ENCODE measurements at regions not wholly inside any gene's neighbourhood (a gene's known extent, or its start where the extent isn't known, plus 50 kb on each side); places are given as distances from the start of the nearest gene placed in this dataset.
"Not testable (repeated sequence)": the region's sequence is repeated elsewhere in the genome, so short reads cannot be mapped to it uniquely, and the experiment has no call there.

DNA sequence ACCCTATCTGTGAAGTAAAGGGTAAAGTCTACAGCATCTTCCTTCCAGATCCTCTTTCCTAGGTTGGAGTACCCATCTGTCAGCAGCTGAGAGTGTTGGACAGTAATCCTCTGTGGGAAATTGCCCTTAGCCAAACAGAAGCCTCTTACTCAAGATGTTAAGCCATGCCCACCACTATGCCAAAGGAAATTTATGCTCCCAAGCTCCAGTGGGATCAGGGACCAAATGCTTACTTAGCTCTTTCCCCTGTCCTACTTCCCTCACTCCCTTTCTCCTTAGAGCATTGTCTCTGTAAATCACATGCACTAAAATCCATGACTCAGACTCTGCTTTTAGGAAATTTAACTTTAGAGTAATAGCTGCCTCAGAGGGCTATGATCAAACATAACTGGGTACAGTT, 254.0 kb downstream of the BRINP2 start:
- DNase-seq (ENCODE audit: low spot score), result no peak

DNA sequence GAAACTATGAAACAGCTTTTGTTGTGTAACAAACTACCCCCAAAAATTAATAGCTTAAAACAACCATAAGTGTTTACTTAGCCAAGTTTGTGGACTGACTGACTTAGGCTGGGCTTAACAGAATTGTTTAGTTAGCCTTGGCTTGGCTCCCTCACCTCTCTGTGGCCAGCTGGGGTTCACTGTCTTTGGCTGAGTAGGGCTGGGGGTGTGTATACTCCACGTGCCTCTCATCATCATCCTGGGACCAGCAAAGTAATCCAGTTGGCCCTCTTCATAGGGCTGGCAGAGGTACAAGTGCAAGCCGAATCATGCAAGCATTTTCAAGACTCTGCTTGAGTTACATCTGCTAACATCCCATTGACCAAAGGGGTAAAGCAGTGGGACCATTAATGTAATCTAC, 252.3 kb downstream of the BRINP2 start:
- DNase-seq (ENCODE audit: low spot score), result no peak

GRCh38 chr1:177413982-177414596, 243.3 kb downstream of the BRINP2 start:
- DNase-seq (ENCODE audit: low spot score), result no peak

DNA sequence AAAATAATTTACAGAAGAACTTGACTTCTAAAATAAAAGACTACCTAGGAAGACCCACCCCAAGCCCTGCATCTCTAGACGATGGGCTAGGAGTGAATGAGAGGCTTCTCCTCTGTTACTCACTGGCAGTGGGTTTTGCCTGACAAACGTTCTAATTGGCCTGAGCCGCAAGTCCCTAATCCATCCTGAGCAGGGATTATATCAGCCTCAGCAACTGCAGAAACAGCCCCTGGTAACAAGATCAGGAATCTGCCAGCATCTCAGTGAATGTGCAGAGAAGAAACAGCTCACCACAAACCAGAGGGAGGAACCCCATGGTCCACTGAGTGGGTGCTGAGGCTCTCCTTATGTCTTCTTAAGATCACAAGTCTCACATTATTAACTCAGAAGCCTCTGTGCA, 240.6 kb downstream of the BRINP2 start:
- DNase-seq (ENCODE audit: low spot score), result no peak

DNA sequence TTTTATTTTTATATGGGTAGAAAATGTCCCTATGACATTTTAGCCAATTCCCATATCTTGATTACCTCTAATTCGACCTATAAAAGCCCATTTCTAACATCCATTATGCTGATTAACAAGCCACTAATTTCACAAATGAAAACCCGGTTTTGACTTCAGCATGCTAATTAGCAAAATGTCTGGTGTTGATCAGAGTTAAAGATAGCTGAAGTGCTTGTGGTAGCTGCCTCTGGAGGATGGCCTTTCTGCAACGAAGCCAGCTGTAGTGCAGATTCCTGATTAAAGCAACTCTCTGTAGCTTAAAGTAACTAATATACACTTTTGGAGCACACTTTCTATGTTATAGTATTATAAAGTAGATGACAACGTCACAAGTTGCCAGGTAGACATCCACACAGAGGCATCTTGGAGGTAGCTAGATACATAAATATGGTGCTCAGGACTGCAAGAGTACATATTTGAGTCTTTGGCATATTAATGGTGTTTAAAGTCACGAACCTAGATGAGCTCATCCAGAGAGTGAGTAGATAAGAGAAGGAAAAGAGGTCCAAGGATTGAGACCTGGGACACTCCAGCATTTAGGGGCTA, 239.5 kb downstream of the BRINP2 start:
- DNase-seq (ENCODE audit: low spot score), result no peak

DNA sequence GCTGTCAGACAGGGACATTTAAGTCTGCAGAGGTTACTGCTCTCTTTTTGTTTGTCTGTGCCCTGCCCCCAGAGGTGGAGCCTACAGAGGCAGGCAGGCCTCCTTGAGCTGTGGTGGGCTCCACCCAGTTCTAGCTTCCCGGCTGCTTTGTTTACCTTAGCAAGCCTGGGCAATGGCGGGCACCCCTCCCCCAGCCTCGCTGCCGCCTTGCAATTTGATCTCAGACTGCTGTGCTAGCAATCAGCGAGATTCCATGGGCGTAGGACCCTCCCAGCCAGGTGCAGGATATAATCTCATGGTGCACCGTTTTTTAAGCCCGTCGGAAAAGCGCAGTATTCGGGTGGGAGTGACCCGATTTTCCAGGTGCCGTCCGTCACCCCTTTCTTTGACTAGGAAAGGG, 235.6 kb downstream of the BRINP2 start:
- not testable (repeated sequence) for DNase-seq (ENCODE audit: low spot score)

DNA sequence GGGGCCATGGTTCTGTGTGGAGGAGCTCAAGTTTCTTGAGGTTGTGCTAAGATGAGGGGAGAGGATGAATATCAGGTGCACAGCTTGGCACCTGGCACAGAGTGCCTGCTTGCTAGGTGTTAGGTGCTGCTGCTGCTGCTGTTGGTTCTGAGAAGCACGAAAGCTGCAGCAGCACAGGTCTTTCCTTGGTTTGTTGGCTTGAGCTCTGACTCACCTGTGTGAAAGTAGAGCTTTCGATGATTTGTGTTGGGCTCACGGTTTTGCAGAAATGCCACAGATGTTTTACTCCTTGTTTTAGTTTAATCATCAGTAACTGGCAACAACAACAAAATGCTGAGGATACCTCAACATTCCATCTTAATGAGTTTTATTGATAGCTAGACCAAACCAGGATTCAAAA, 221.6 kb downstream of the BRINP2 start:
- no peak for DNase-seq (ENCODE audit: low spot score)

- no peak for DNase-seq (ENCODE audit: low spot score)
Measured at GRCh38 chr1:177385760-177386698, 215.3 kb downstream of the BRINP2 start.

DNA sequence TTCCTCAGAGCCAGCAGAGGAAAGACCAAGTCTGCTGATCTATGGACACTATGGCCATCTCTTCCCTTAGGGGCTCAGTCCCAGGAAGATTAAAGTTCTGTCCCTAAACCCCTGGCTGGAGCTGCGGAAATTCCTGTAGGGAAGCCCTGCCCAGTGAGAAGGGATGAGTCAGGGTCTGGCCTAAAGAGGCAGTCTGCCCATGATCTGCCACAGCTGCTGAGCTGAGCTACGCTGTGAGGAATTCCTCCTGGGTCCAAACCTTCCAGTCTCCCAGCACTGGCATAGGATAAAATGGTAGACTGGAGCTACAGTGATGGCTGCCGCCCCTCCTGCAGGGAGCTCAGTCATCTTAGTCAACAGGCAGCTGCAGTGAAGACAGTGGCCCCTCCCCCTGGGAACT, 213.7 kb downstream of the BRINP2 start:
- DNase-seq (ENCODE audit: low spot score), result no peak

GRCh38 chr1:177383715-177384114, 213.0 kb downstream of the BRINP2 start:
- no peak for DNase-seq (ENCODE audit: low spot score)

DNA sequence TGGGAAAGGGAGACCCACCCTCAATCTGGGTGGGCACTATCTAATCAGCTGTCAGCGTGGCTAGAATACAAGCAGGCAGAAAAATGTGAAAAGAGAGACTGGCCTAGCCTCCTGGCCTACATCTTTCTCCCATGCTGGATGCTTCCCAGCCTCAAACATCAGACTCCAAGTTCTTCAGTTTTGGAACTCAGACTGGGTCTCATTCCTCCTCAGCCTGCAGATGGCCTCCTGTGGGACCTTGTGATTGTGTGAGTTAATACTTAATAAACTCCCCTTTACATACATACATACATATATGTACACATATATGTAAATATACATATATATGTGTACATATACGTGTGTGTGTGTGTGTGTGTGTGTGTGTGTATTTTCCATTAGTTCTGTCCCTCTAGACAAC, 207.1 kb downstream of the BRINP2 start:
- no peak for DNase-seq (ENCODE audit: low spot score)

GRCh38 chr1:177368255-177368654, 197.5 kb downstream of the BRINP2 start:
- DNase-seq (ENCODE audit: low spot score), result no peak

GRCh38 chr1:177366091-177366490, 195.3 kb downstream of the BRINP2 start:
- no peak for DNase-seq (ENCODE audit: low spot score)

- DNase-seq (ENCODE audit: low spot score), result no peak
Measured at GRCh38 chr1:177360791-177361190, 190.0 kb downstream of the BRINP2 start.

DNA sequence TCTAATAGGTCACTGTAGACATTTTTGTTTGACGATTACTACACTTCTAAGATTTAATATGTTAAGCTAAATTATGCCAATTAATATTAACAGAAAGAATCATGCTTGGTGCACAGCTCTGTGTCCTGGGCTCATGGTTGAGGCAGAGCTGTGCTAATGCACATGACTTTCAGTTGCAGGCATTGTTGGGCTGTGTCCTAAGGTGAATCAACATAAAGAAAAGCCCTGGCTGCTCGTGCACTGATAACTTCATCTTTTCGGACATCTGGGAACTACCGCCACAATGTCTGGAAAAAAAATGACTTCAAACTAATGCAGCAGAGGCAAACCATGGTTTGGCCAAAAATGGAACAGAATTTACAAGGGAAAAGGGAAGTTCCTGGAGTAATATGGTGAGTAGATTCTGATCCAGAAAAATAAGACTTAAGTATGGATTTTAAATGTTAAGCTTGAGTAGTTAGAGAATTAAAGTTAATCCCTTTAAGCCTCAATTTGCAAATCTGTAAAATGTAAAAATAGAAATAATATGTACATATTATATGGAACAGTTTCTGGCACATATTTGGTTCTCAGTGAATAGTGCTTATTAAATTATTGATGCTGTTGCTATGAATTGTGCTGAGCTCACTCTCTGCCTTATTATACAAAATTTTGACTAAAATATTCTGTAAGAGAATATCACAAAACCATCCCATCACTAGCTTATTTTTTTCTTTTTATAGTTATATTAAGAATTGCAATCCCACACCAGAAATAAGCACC, 186.1 kb downstream of the BRINP2 start:
- DNase-seq (ENCODE audit: low spot score), result no peak

DNA sequence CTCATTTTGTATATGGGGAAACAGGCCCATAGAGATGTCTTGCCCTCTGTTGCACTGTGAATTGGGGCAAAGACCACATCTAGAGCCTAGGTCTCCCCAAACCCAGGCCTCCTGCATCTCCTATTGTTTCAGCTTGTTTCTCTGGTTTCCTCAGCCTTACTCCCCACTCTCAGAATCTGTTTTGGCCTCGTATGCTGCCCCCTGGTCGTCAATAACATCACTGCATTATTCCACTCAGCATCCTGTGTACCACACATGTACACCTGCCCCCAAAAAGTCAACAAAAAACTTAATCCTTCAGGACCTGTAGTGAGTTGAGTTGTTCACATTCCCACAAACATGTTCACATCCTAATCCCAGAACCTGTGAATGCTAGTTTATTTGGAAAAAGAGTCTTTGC, 184.8 kb downstream of the BRINP2 start:
- DNase-seq (ENCODE audit: low spot score), result peak; percentile 75

DNA sequence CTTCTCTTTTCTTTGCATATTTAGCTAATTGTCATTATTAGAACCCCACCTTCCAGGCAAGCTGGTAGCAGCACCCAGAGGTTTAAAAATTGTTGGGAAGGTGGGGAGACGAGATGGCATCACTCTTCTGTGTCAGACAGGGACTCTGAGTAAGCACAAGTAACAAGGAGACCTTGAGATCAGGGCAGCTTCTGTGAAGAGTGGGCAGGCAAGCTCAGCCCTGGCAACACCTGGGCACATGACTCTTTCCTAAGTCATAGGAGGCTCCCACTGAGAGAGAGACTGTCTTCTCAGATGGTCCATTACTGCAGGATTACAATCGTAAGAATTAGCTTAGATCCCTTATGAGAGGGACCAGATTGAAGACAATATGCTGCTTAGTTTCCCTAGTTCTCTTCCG, 183.5 kb downstream of the BRINP2 start:
- DNase-seq (ENCODE audit: low spot score), result no peak

DNA sequence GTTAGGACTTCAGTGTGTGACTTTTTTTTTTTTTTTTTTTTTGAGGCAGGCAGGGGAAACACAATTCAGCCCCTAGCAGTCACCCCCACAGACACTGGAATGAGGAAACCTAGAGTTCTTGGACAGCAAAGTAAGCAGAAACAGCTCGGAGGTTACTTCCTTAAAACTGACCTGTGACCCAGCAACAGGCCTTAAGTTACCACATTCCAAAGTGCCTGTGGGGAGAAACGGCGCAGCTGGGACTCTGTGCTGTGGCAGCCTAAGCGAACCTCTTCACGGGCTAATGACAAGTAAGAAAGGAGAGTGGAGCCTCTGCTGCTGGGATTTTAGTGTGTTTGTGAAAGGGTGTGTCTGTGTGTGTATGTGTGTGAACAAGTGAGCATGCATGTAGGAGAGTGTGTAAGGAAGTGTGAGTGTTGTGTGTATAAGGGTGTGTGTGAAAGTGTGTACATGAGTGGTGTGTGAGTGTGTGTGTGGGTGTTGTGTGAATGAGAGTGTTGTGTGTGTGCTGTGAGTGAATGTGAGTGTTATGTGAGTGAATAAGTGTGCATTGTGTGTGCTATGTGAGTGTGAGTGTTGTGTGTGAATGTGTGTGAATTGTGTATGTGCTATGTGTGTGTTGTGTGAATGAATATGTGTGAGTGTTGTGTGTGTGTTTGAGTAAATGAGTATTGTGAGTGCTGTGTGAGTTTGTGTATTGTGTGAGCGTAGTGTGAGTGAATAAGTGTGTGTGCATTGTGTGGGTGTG, 180.8 kb downstream of the BRINP2 start:
- peak; percentile 19 for DNase-seq (ENCODE audit: low spot score)

- no peak for DNase-seq (ENCODE audit: low spot score)
Measured at GRCh38 chr1:177346790-177347359, 176.1 kb downstream of the BRINP2 start.

DNA sequence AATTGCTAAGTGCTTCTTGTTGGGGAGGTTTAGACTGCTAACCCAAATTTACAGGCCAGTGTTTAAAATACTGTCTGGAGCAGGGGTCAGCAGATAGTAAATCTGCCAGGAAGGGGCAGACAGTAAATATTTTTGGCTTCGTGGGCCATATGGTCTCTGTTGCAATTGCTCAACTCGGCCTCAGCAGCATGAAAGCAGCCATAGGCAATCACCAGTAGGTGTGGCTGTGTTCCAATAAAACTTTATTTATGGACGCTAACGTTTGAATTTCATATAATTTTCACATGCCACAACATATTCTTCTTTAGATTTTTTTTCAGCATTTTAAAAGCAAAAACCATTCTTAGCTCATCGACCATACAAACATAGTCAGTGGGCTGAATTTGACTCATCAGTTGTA, 172.7 kb downstream of the BRINP2 start:
- DNase-seq (ENCODE audit: low spot score), result no peak

- DNase-seq (ENCODE audit: low spot score), result no peak
Measured at GRCh38 chr1:177341773-177342172, 171.0 kb downstream of the BRINP2 start.

Measured in globus pallidus (tissue), 1 donor.